ENCODE measurements at regions not wholly inside any gene's neighbourhood (a gene's known extent, or its start where the extent isn't known, plus 50 kb on each side); places are given as distances from the start of the nearest gene placed in this dataset.

DNA sequence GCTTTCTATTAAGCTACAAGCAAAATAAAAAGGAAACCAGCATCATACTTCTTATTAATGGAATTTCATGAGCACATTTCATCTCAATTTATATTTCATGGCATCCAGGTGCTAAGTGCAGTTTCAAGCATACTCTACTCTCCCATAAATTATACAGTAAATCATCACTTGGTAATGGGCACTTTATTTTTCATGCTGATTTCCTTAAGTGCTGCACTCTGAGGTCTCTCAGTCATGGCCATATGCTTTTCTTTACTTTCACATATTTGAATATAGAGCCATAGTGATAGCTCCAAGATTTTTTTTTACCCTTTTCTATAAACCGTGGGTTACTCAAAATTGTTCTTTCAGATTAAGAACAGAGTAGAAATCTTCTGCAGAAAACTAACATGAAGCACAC, 1505.7 kb upstream of the CADM2 start:
- peaks cover 0 to 5% of the 10 kb centered on the region in 2 experiments; a peak in 2 of 4 replicates for H3K9me3 ChIP-seq (ENCODE audit: control insufficient read depth in 1 of 2, insufficient read depth in 1 of 2, low read depth in 1 of 2, low read length in 2 of 2)
- ATAC-seq (no peak), DNase-seq (ENCODE audit: low read depth, low spot score) (no peak)
- no peak overlapping the region for H3K27ac ChIP-seq (ENCODE audit: low read depth, low read length)
- TF ChIP-seq YY1 (IDR thresholded peaks at IDR 0.05; ENCODE audit: extremely low read depth, insufficient replicate concordance, low read depth, low read length) (no peak), CEBPB (IDR thresholded peaks at IDR 0.05; ENCODE audit: low read depth) (no peak), POLR2A (IDR thresholded peaks at IDR 0.05; ENCODE audit: borderline replicate concordance, extremely low read depth, insufficient read depth, insufficient read length) (no peak), EZH2 (IDR thresholded peaks at IDR 0.05) (no peak), JUND (IDR thresholded peaks at IDR 0.05) (no peak), POLR2AphosphoS5 (IDR thresholded peaks at IDR 0.05; ENCODE audit: low read depth, low read length) (no peak), EZH2phosphoT487 (IDR thresholded peaks at IDR 0.05; ENCODE audit: borderline replicate concordance) (no peak), SRF (IDR thresholded peaks at IDR 0.05; ENCODE audit: low read depth) (no peak), RAD21 (IDR thresholded peaks at IDR 0.05; ENCODE audit: low read depth) (no peak), ZFX (IDR thresholded peaks at IDR 0.05) (no peak), SP1 (IDR thresholded peaks at IDR 0.05; ENCODE audit: low read depth) (no peak)
- TF ChIP-seq, protein P1, sequence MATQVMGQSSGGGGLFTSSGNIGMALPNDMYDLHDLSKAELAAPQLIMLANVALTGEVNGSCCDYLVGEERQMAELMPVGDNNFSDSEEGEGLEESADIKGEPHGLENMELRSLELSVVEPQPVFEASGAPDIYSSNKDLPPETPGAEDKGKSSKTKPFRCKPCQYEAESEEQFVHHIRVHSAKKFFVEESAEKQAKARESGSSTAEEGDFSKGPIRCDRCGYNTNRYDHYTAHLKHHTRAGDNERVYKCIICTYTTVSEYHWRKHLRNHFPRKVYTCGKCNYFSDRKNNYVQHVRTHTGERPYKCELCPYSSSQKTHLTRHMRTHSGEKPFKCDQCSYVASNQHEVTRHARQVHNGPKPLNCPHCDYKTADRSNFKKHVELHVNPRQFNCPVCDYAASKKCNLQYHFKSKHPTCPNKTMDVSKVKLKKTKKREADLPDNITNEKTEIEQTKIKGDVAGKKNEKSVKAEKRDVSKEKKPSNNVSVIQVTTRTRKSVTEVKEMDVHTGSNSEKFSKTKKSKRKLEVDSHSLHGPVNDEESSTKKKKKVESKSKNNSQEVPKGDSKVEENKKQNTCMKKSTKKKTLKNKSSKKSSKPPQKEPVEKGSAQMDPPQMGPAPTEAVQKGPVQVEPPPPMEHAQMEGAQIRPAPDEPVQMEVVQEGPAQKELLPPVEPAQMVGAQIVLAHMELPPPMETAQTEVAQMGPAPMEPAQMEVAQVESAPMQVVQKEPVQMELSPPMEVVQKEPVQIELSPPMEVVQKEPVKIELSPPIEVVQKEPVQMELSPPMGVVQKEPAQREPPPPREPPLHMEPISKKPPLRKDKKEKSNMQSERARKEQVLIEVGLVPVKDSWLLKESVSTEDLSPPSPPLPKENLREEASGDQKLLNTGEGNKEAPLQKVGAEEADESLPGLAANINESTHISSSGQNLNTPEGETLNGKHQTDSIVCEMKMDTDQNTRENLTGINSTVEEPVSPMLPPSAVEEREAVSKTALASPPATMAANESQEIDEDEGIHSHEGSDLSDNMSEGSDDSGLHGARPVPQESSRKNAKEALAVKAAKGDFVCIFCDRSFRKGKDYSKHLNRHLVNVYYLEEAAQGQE (IDR thresholded peaks at IDR 0.05; ENCODE audit: low read depth) = no peak
- TF ChIP-seq, protein P2, sequence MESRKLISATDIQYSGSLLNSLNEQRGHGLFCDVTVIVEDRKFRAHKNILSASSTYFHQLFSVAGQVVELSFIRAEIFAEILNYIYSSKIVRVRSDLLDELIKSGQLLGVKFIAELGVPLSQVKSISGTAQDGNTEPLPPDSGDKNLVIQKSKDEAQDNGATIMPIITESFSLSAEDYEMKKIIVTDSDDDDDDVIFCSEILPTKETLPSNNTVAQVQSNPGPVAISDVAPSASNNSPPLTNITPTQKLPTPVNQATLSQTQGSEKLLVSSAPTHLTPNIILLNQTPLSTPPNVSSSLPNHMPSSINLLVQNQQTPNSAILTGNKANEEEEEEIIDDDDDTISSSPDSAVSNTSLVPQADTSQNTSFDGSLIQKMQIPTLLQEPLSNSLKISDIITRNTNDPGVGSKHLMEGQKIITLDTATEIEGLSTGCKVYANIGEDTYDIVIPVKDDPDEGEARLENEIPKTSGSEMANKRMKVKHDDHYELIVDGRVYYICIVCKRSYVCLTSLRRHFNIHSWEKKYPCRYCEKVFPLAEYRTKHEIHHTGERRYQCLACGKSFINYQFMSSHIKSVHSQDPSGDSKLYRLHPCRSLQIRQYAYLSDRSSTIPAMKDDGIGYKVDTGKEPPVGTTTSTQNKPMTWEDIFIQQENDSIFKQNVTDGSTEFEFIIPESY (IDR thresholded peaks at IDR 0.05; ENCODE audit: extremely low read depth, insufficient replicate concordance, low read length) = no peak
- TF ChIP-seq, protein P3, sequence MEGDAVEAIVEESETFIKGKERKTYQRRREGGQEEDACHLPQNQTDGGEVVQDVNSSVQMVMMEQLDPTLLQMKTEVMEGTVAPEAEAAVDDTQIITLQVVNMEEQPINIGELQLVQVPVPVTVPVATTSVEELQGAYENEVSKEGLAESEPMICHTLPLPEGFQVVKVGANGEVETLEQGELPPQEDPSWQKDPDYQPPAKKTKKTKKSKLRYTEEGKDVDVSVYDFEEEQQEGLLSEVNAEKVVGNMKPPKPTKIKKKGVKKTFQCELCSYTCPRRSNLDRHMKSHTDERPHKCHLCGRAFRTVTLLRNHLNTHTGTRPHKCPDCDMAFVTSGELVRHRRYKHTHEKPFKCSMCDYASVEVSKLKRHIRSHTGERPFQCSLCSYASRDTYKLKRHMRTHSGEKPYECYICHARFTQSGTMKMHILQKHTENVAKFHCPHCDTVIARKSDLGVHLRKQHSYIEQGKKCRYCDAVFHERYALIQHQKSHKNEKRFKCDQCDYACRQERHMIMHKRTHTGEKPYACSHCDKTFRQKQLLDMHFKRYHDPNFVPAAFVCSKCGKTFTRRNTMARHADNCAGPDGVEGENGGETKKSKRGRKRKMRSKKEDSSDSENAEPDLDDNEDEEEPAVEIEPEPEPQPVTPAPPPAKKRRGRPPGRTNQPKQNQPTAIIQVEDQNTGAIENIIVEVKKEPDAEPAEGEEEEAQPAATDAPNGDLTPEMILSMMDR (IDR thresholded peaks at IDR 0.05 in 2 of 3, conservative IDR thresholded peaks at IDR 0.05 in 1 of 3; ENCODE audit: borderline replicate concordance in 1 of 3, insufficient read depth in 1 of 3, low read depth in 2 of 3, low read length in 2 of 3) = no peak
- no peaks in the 10 kb centered on the region for H3K9me2 ChIP-seq (ENCODE audit: insufficient read depth)
- H3K4me1 ChIP-seq (ENCODE audit: control insufficient read depth in 1 of 2, insufficient read depth in 2 of 2, low read length in 2 of 2) = no peaks in the 10 kb centered on the region
- ChIA-PET POLR2A (no interaction called here), RAD21 (ENCODE audit: low non-redundant PET in 1 of 2, low total read pairs in 2 of 2, uncharacterized antibody in 2 of 2, unreplicated experiment in 2 of 2) (no interaction called here), CTCF (no interaction called here)
- H3K36me3 ChIP-seq (ENCODE audit: control insufficient read depth in 1 of 2, insufficient read depth in 2 of 2, low read length in 2 of 2) = no peaks in the 10 kb centered on the region
- H4K20me1 ChIP-seq (ENCODE audit: insufficient read depth) = no peaks in the 10 kb centered on the region
- no peak overlapping the region for H3K9ac ChIP-seq (ENCODE audit: low read length)
- no peak overlapping the region for H2AFZ ChIP-seq (ENCODE audit: low read depth, low read length, poor library complexity, severe bottlenecking)
- no peaks in the 10 kb centered on the region for H3K27me3 ChIP-seq (ENCODE audit: insufficient read depth, low read length)
- H3K4me3 ChIP-seq (replicated peaks in 1 of 2; ENCODE audit: low read depth in 1 of 2, low read length in 2 of 2) = no peak overlapping the region
- intact Hi-C loops (cut with micrococcal nuclease) = no loop called here
- no TSS peak for BruUV-seq (replicated peaks)
- H3K4me2 ChIP-seq (ENCODE audit: low read length) = no peak overlapping the region
- no peaks in the 10 kb centered on the region for H3K79me2 ChIP-seq (ENCODE audit: insufficient read depth, low read length)
